MM.1S (cell line): ENCODE measurements at regions not wholly inside any gene's neighbourhood (a gene's known extent, or its start where the extent isn't known, plus 50 kb on each side); places are given as distances from the start of the nearest gene placed in this dataset.

ENCODE experiments used
- DNase-seq: peaks from one replicate; pipeline ENCODE4 v3.0.0-alpha.2; 2015
- H2AFZ ChIP-seq: fragments of 300-600 bp; sonication (generic); 2 replicates; pipeline ENCODE4 v1.6.0; 2016; ENCODE audit warnings: antibody characterized with exemption, low read length
- H3F3A ChIP-seq: fragments of 300-600 bp; sonication (generic); 2 replicates; pipeline ENCODE4 v1.6.1; 2016; ENCODE audit warnings: mild to moderate bottlenecking, antibody characterized with exemption, low read length, moderate library complexity, mixed read lengths; ENCODE audit not compliant: insufficient read depth
- H3K27ac ChIP-seq: fragments of 300-600 bp; sonication (generic); 2 replicates; pipeline ENCODE4 v1.5.1; 2016; ENCODE audit warnings: mild to moderate bottlenecking, low read length
- H3K27me3 ChIP-seq: fragments of 300-600 bp; sonication (generic); replicated peaks from 2 replicates; pipeline ENCODE4 v1.6.0; 2016; ENCODE audit warnings: low read length; ENCODE audit not compliant: insufficient read depth
- H3K36me3 ChIP-seq: fragments of 300-600 bp; sonication (generic); replicated peaks from 2 replicates; pipeline ENCODE4 v1.6.1; 2016; ENCODE audit warnings: mild to moderate bottlenecking, low read length, mixed read lengths; ENCODE audit not compliant: insufficient read depth
- H3K4me1 ChIP-seq: fragments of 300-600 bp; sonication (generic); 2 replicates; pipeline ENCODE4 v1.6.1; 2016; ENCODE audit warnings: low read length, mixed read lengths
- H3K4me2 ChIP-seq: fragments of 300-600 bp; sonication (generic); 2 replicates; pipeline ENCODE4 v1.6.0; 2016; ENCODE audit warnings: low read depth, low read length
- H3K4me3 ChIP-seq: fragments of 300-600 bp; sonication (generic); 2 replicates; pipeline ENCODE4 v1.5.1; 2016; ENCODE audit warnings: low read length, mixed read lengths
- H3K79me2 ChIP-seq: fragments of 300-600 bp; sonication (generic); 2 replicates; pipeline ENCODE4 v1.6.1; 2016; ENCODE audit warnings: mixed run types, low read length, mixed read lengths
- H3K9ac ChIP-seq: fragments of 300-600 bp; sonication (generic); 2 replicates; pipeline ENCODE4 v1.6.1; 2016; ENCODE audit warnings: low read length, mixed read lengths
- H3K9me2 ChIP-seq: fragments of 300-600 bp; sonication (generic); replicated peaks from 2 replicates; pipeline ENCODE4 v1.6.1; 2016; ENCODE audit warnings: mild to moderate bottlenecking, low read length, mixed read lengths; ENCODE audit not compliant: insufficient read depth
- H3K9me3 ChIP-seq: fragments of 300-600 bp; sonication (generic); replicated peaks from 2 replicates; pipeline ENCODE4 v1.6.1; 2016; ENCODE audit warnings: mild to moderate bottlenecking, low read length, mixed read lengths; ENCODE audit not compliant: insufficient read depth
- H4K20me1 ChIP-seq: fragments of 300-600 bp; sonication (generic); 2 replicates; pipeline ENCODE4 v1.6.1; 2016; ENCODE audit warnings: mild to moderate bottlenecking, low read length, moderate library complexity, mixed read lengths; ENCODE audit not compliant: insufficient read depth
- EZH2 ChIP-seq: fragments of 300-600 bp; sonication (generic); optimal IDR thresholded peaks from 2 replicates; pipeline ENCODE3; 2017; ENCODE audit warnings: low read depth, mild to moderate bottlenecking, antibody characterized with exemption, low read length, mixed read lengths
- EZH2phosphoT487 ChIP-seq: fragments of 300-600 bp; sonication (generic); IDR thresholded peaks from 2 replicates; pipeline ENCODE4 v1.6.1; 2018; ENCODE audit warnings: antibody characterized with exemption, low read length
- TF ChIP-seq, protein P1 (sequence below): fragments of 300-600 bp; sonication (generic); IDR thresholded peaks from 2 replicates; pipeline ENCODE4 v1.5.1; 2016; ENCODE audit warnings: antibody characterized with exemption, low read length, mixed read lengths

DNA sequence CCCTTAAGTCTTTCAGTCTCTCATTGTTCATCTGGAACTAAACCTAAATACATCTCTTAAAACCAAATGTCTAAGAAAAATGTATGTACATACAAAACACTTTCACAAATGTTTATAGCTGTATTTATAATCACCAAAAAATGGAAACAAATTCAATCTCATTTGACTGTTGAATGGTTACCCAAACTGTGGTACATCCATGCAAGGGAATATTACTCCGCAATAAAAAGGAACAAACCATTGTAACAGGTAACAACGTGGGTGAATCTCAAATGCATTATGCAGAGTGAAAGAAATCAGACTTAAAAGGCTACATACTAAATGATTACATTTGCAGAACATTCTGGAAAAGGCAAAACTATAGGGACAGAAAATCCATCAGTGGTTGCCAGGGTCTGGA, 425.2 kb downstream of the COG6 start:
- H3K36me3 ChIP-seq, result no peaks in the 10 kb centered on the region
- H3K9me3 ChIP-seq, result no peaks in the 10 kb centered on the region
- no peak for DNase-seq
- H3K9ac ChIP-seq, result no peak overlapping the region
- no peaks in the 10 kb centered on the region for H3F3A ChIP-seq
- H3K27me3 ChIP-seq, result no peaks in the 10 kb centered on the region
- no peaks in the 10 kb centered on the region for H3K4me1 ChIP-seq
- H4K20me1 ChIP-seq, result no peaks in the 10 kb centered on the region
- H2AFZ ChIP-seq, result no peak overlapping the region
- H3K4me2 ChIP-seq, result no peak overlapping the region
- no peak overlapping the region for H3K27ac ChIP-seq
- no peak overlapping the region for H3K4me3 ChIP-seq
- TF ChIP-seq EZH2phosphoT487 (no peak), EZH2 (no peak)
- TF ChIP-seq, protein P1, sequence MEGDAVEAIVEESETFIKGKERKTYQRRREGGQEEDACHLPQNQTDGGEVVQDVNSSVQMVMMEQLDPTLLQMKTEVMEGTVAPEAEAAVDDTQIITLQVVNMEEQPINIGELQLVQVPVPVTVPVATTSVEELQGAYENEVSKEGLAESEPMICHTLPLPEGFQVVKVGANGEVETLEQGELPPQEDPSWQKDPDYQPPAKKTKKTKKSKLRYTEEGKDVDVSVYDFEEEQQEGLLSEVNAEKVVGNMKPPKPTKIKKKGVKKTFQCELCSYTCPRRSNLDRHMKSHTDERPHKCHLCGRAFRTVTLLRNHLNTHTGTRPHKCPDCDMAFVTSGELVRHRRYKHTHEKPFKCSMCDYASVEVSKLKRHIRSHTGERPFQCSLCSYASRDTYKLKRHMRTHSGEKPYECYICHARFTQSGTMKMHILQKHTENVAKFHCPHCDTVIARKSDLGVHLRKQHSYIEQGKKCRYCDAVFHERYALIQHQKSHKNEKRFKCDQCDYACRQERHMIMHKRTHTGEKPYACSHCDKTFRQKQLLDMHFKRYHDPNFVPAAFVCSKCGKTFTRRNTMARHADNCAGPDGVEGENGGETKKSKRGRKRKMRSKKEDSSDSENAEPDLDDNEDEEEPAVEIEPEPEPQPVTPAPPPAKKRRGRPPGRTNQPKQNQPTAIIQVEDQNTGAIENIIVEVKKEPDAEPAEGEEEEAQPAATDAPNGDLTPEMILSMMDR, result no peak
- H3K79me2 ChIP-seq, result no peaks in the 10 kb centered on the region
- H3K9me2 ChIP-seq, result no peaks in the 10 kb centered on the region

DNA sequence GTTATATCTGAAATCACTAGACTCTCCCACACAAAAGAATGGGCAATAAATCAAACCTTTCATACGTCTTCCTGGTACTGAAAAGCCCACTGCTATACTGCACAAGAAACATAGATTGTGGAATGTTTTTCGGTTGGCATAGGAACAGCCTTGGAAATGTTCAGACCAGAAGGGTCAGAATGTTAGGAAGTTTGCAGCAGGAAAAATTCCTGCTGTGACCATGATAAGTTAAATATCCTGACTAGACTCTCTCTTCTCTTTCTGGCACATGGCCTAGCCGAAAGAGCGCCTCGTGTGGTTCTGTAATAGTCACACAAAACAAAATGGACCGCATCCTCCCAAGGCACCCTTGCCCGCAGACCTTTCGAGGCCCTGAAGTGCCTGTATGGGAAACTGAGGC, 427.2 kb downstream of the COG6 start:
- H3K4me1 ChIP-seq, result no peaks in the 10 kb centered on the region
- no peak overlapping the region for H2AFZ ChIP-seq
- H3K36me3 ChIP-seq, result no peaks in the 10 kb centered on the region
- TF ChIP-seq, protein P1, result no peak
- no peak for TF ChIP-seq EZH2
- no peak for TF ChIP-seq EZH2phosphoT487
- no peaks in the 10 kb centered on the region for H3K27me3 ChIP-seq
- H3K9ac ChIP-seq, result no peak overlapping the region
- H3F3A ChIP-seq, result no peaks in the 10 kb centered on the region
- H3K4me2 ChIP-seq, result no peak overlapping the region
- DNase-seq, result no peak
- H4K20me1 ChIP-seq, result no peaks in the 10 kb centered on the region
- no peak overlapping the region for H3K4me3 ChIP-seq
- H3K9me3 ChIP-seq, result no peaks in the 10 kb centered on the region
- H3K27ac ChIP-seq, result no peak overlapping the region
- H3K9me2 ChIP-seq, result no peaks in the 10 kb centered on the region
- H3K79me2 ChIP-seq, result no peaks in the 10 kb centered on the region

DNA sequence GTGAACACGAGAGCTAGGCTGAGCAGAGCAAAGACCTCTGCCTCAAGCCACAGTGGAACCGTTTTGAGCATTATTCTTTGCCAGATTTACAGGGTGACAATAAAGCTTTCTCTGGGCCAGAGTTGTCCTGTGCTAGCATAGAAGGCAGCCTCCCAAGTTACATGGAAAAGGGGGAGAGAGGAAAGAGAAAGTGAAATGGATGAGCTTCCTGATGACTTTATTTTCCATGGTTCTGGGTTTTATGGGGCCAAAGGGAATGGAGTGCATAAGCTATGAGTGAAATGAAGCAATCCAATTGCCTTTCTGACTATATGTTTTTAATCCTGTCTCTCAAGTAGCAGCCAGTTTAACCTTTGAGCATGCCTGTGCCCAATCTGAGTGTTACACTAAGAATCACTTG, 428.4 kb downstream of the COG6 start:
- no peak overlapping the region for H3K9ac ChIP-seq

More for the DNA sequence above, 428.4 kb downstream of the COG6 start:
- no peak for TF ChIP-seq EZH2
- TF ChIP-seq EZH2phosphoT487, result no peak
- TF ChIP-seq, protein P1, result no peak
- H3K9me3 ChIP-seq, result no peaks in the 10 kb centered on the region
- no peak overlapping the region for H2AFZ ChIP-seq
- no peaks in the 10 kb centered on the region for H3K4me1 ChIP-seq
- H3K27me3 ChIP-seq, result no peaks in the 10 kb centered on the region
- H3K79me2 ChIP-seq, result no peaks in the 10 kb centered on the region
- no peaks in the 10 kb centered on the region for H3F3A ChIP-seq
- H3K9me2 ChIP-seq, result no peaks in the 10 kb centered on the region
- no peak overlapping the region for H3K4me2 ChIP-seq
- no peak overlapping the region for H3K27ac ChIP-seq
- no peak for DNase-seq
- H4K20me1 ChIP-seq, result no peaks in the 10 kb centered on the region
- H3K36me3 ChIP-seq, result no peaks in the 10 kb centered on the region
- H3K4me3 ChIP-seq, result no peak overlapping the region
